Naive thymus-derived CD4-positive, alpha-beta T cell (primary cell): ENCODE measurements at regions not wholly inside any gene's neighbourhood (a gene's known extent, or its start where the extent isn't known, plus 50 kb on each side); places are given as distances from the start of the nearest gene placed in this dataset.

Source experiments
- ATAC-seq: fragments of 150-1000 bp; cut with Tn5 transposase; 2 replicates; pipeline ENCODE4 v1.10.0; 2021; ENCODE audit warnings: mild to moderate bottlenecking, moderate library complexity
- CTCF ChIA-PET: fragments of 350-600 bp; sonication (Branson Sonifier 250); formaldehyde crosslinking; loops from one replicate; lab custom pipeline; 2021; ENCODE audit warnings: antibody characterized with exemption; lab: Charles Lee
- POLR2A ChIA-PET: fragments of 350-600 bp; sonication (Branson Sonifier 250); formaldehyde crosslinking; loops from one replicate; lab custom pipeline; 2021; ENCODE audit warnings: antibody characterized with exemption, inconsistent platforms; lab: Charles Lee
- DNase-seq, 9 donors: peaks; one replicate each; pipeline versions ENCODE4 v3.0.0 to v3.0.0-alpha.2; 2020 to 2022; ENCODE audit warnings: mixed read lengths in 1 of 9
- H3K27ac ChIP-seq: one replicate; pipeline ENCODE4 v1.7.0; 2013; ENCODE audit warnings: mild to moderate bottlenecking, low read depth, low read length, moderate library complexity
- H3K27me3 ChIP-seq, 2 donors: one replicate each; pipeline ENCODE4 v1.7.0; 2013; ENCODE audit warnings: low read length in 2 of 2, mild to moderate bottlenecking in 2 of 2, moderate library complexity in 2 of 2; ENCODE audit not compliant: control insufficient read depth in 2 of 2, insufficient read depth in 2 of 2
- H3K36me3 ChIP-seq, 3 experiments: 1 replicate in 2 of 3; 2 replicates in 1 of 3; pipeline ENCODE4 v1.7.0; 2013; ENCODE audit warnings: low read length in 3 of 3, mild to moderate bottlenecking in 3 of 3, moderate library complexity in 1 of 3; ENCODE audit not compliant: insufficient read depth in 3 of 3, control insufficient read depth in 2 of 3
- H3K4me1 ChIP-seq, 2 donors: one replicate each; pipeline ENCODE4 v1.7.0; 2013; ENCODE audit warnings: low read length in 2 of 2, mild to moderate bottlenecking in 2 of 2, moderate library complexity in 1 of 2; ENCODE audit not compliant: control insufficient read depth in 2 of 2, insufficient read depth in 2 of 2
- H3K4me3 ChIP-seq: 2 replicates; pipeline ENCODE4 v1.7.0; 2013; ENCODE audit warnings: mild to moderate bottlenecking, low read length
- H3K9me3 ChIP-seq, 3 experiments: 1 replicate in 2 of 3; 2 replicates in 1 of 3; pipeline ENCODE4 v1.7.0; 2013; ENCODE audit warnings: low read length in 3 of 3; ENCODE audit not compliant: control insufficient read depth in 2 of 3
- H3K27ac Mint-ChIP-seq, 9 donors: one replicate each; pipeline ENCODE4 v1.8.0; 2020 to 2022; ENCODE audit warnings: mixed read lengths in 9 of 9, mild to moderate bottlenecking in 8 of 9, moderate library complexity in 5 of 9, inconsistent platforms in 2 of 9
- H3K27me3 Mint-ChIP-seq, 5 donors: one replicate each; pipeline ENCODE4 v1.8.0; 2021 to 2022; ENCODE audit warnings: mixed read lengths in 5 of 5, mild to moderate bottlenecking in 1 of 5
- H3K36me3 Mint-ChIP-seq, 5 donors: one replicate each; pipeline ENCODE4 v1.8.0; 2020 to 2022; ENCODE audit warnings: mixed read lengths in 5 of 5, mild to moderate bottlenecking in 3 of 5, inconsistent platforms in 1 of 5
- H3K4me1 Mint-ChIP-seq, 7 donors: one replicate each; pipeline ENCODE4 v1.8.0; 2020 to 2022; ENCODE audit warnings: mixed read lengths in 7 of 7, mild to moderate bottlenecking in 3 of 7, inconsistent platforms in 1 of 7
- H3K4me3 Mint-ChIP-seq, 10 donors: one replicate each; pipeline ENCODE4 v1.8.0; 2020 to 2022; ENCODE audit warnings: mild to moderate bottlenecking in 10 of 10, mixed read lengths in 10 of 10, moderate library complexity in 6 of 10, inconsistent platforms in 2 of 10
- H3K9me3 Mint-ChIP-seq, 11 donors: one replicate each; pipeline ENCODE4 v1.8.0; 2020 to 2022; ENCODE audit warnings: mixed read lengths in 11 of 11, mild to moderate bottlenecking in 4 of 11, inconsistent platforms in 1 of 11, moderate library complexity in 1 of 11
- intact Hi-C, 2 donors: fragments of 100-400 bp; cut with micrococcal nuclease; formaldehyde crosslinking; loops; one replicate each; pipeline ENCODE4 v1.15.1; 2023

GRCh38 chr3:76683256-76683655 lies 356.6 kb upstream of the ROBO2 start:
- Histone ChIP-seq H3K4me1 (no peaks in the 10 kb centered on the region), H3K27me3 (no peaks in the 10 kb centered on the region), H3K9me3 (no peaks in the 10 kb centered on the region), H3K36me3 (no peaks in the 10 kb centered on the region), H3K27ac (no peak overlapping the region), H3K4me3 (no peak overlapping the region)
- no peak overlapping the region for H3K27ac Mint-ChIP-seq
- ChIA-PET POLR2A (no interaction called here), CTCF (no interaction called here)
- no peak overlapping the region for H3K4me3 Mint-ChIP-seq
- H3K9me3 Mint-ChIP-seq = peaks cover 0 to 16% (median 6%) of the 10 kb centered on the region in 11 donors
- intact Hi-C loops = no loop called here
- H3K4me1 Mint-ChIP-seq = no peaks in the 10 kb centered on the region
- H3K27me3 Mint-ChIP-seq = no peaks in the 10 kb centered on the region
- no peaks in the 10 kb centered on the region for H3K36me3 Mint-ChIP-seq
- DNase-seq (no peak), ATAC-seq (no peak)

GRCh38 chr3:76684946-76685345 lies 355.0 kb upstream of the ROBO2 start:
- Histone ChIP-seq H3K36me3 (no peaks in the 10 kb centered on the region), H3K27ac (no peak overlapping the region), H3K27me3 (no peaks in the 10 kb centered on the region), H3K4me1 (no peaks in the 10 kb centered on the region), H3K4me3 (no peak overlapping the region), H3K9me3 (no peaks in the 10 kb centered on the region)
- DNase-seq (no peak), ATAC-seq (no peak)
- Mint-ChIP-seq H3K27ac (no peak overlapping the region), H3K4me3 (no peak overlapping the region), H3K4me1 (no peaks in the 10 kb centered on the region), H3K36me3 (no peaks in the 10 kb centered on the region), H3K9me3 (peaks cover 0 to 23% (median 6%) of the 10 kb centered on the region in 11 donors), H3K27me3 (no peaks in the 10 kb centered on the region)
- intact Hi-C loops = no loop called here
- POLR2A ChIA-PET = no interaction called here
- CTCF ChIA-PET = no interaction called here

- intact Hi-C loops = no loop called here
- Histone ChIP-seq H3K9me3 (no peaks in the 10 kb centered on the region), H3K27ac (no peak overlapping the region), H3K27me3 (no peaks in the 10 kb centered on the region), H3K36me3 (no peaks in the 10 kb centered on the region), H3K4me3 (no peak overlapping the region), H3K4me1 (no peaks in the 10 kb centered on the region)
- no peak overlapping the region for H3K27ac Mint-ChIP-seq
- DNase-seq (no peak), ATAC-seq (no peak)
- H3K4me3 Mint-ChIP-seq = no peak overlapping the region
- ChIA-PET POLR2A (no interaction called here), CTCF (no interaction called here)
- no peaks in the 10 kb centered on the region for H3K4me1 Mint-ChIP-seq
- H3K36me3 Mint-ChIP-seq = no peaks in the 10 kb centered on the region
- no peaks in the 10 kb centered on the region for H3K27me3 Mint-ChIP-seq
- peaks cover 2 to 24% (median 6%) of the 10 kb centered on the region in 11 donors for H3K9me3 Mint-ChIP-seq
These were observed 354.0 kb upstream of the ROBO2 start for GRCh38 chr3:76685858-76686257.

- Mint-ChIP-seq H3K4me1 (no peaks in the 10 kb centered on the region), H3K27me3 (no peaks in the 10 kb centered on the region), H3K4me3 (no peak overlapping the region), H3K27ac (no peak overlapping the region), H3K9me3 (peaks cover 2 to 23% (median 9%) of the 10 kb centered on the region in 11 donors), H3K36me3 (no peaks in the 10 kb centered on the region)
- Histone ChIP-seq H3K36me3 (no peaks in the 10 kb centered on the region), H3K27ac (no peak overlapping the region), H3K4me3 (no peak overlapping the region), H3K4me1 (no peaks in the 10 kb centered on the region), H3K27me3 (no peaks in the 10 kb centered on the region), H3K9me3 (no peaks in the 10 kb centered on the region)
- ATAC-seq (no peak), DNase-seq (no peak)
- POLR2A ChIA-PET = no interaction called here
- CTCF ChIA-PET = no interaction called here
- intact Hi-C loops = no loop called here
These were observed 352.9 kb upstream of the ROBO2 start for GRCh38 chr3:76687019-76687418.

- Histone ChIP-seq H3K4me3 (no peak overlapping the region), H3K27me3 (no peaks in the 10 kb centered on the region), H3K36me3 (no peaks in the 10 kb centered on the region), H3K4me1 (no peaks in the 10 kb centered on the region), H3K9me3 (peaks cover 0 to 3% (median 0%) of the 10 kb centered on the region in 3 experiments), H3K27ac (no peak overlapping the region)
- ATAC-seq (no peak), DNase-seq (no peak)
- no peaks in the 10 kb centered on the region for H3K27me3 Mint-ChIP-seq
- intact Hi-C loops = no loop called here
- H3K4me3 Mint-ChIP-seq = no peak overlapping the region
- CTCF ChIA-PET = no interaction called here
- H3K4me1 Mint-ChIP-seq = no peaks in the 10 kb centered on the region
- peaks cover 2 to 24% (median 8%) of the 10 kb centered on the region in 11 donors for H3K9me3 Mint-ChIP-seq
- no peaks in the 10 kb centered on the region for H3K36me3 Mint-ChIP-seq
- POLR2A ChIA-PET = no interaction called here
- H3K27ac Mint-ChIP-seq = no peak overlapping the region
These were observed 345.8 kb upstream of the ROBO2 start for GRCh38 chr3:76694063-76694462.

GRCh38 chr3:76698136-76698706 lies 341.7 kb upstream of the ROBO2 start:
- Mint-ChIP-seq H3K27ac (no peak overlapping the region), H3K4me3 (no peak overlapping the region), H3K4me1 (no peaks in the 10 kb centered on the region), H3K9me3 (peaks cover 0 to 17% (median 4%) of the 10 kb centered on the region in 11 donors), H3K36me3 (no peaks in the 10 kb centered on the region), H3K27me3 (no peaks in the 10 kb centered on the region)
- no peaks in the 10 kb centered on the region for H3K4me1 ChIP-seq
- DNase-seq (no peak), ATAC-seq (no peak)
- no peaks in the 10 kb centered on the region for H3K27me3 ChIP-seq
- intact Hi-C loops = no loop called here
- peaks cover 0 to 3% (median 0%) of the 10 kb centered on the region in 3 experiments for H3K9me3 ChIP-seq
- no peaks in the 10 kb centered on the region for H3K36me3 ChIP-seq
- POLR2A ChIA-PET = no interaction called here
- no peak overlapping the region for H3K27ac ChIP-seq
- no peak overlapping the region for H3K4me3 ChIP-seq
- CTCF ChIA-PET = no interaction called here

GRCh38 chr3:76699846-76700245 lies 340.1 kb upstream of the ROBO2 start:
- DNase-seq = no peak
- no peaks in the 10 kb centered on the region for H3K36me3 Mint-ChIP-seq
- H3K27ac Mint-ChIP-seq = no peak overlapping the region
- CTCF ChIA-PET = no interaction called here
- no peak overlapping the region for H3K4me3 Mint-ChIP-seq
- POLR2A ChIA-PET = no interaction called here
- ATAC-seq = no peak
- Histone ChIP-seq H3K4me1 (no peaks in the 10 kb centered on the region), H3K9me3 (no peaks in the 10 kb centered on the region), H3K27me3 (no peaks in the 10 kb centered on the region), H3K4me3 (no peak overlapping the region), H3K27ac (no peak overlapping the region), H3K36me3 (no peaks in the 10 kb centered on the region)
- H3K4me1 Mint-ChIP-seq = no peaks in the 10 kb centered on the region
- H3K9me3 Mint-ChIP-seq = peaks cover 0 to 25% (median 7%) of the 10 kb centered on the region in 11 donors
- intact Hi-C loops = no loop called here
- H3K27me3 Mint-ChIP-seq = no peaks in the 10 kb centered on the region
